ENCODE measurements at regions not wholly inside any gene's neighbourhood (a gene's known extent, or its start where the extent isn't known, plus 50 kb on each side); places are given as distances from the start of the nearest gene placed in this dataset.

GRCh38 chr1:235051521-235051920 lies 77.1 kb downstream of the TOMM20 start:
- no peaks in the 10 kb centered on the region for H3K9me3 ChIP-seq (ENCODE audit: control insufficient read depth, insufficient read depth, low read depth, low read length)
- H3K4me1 ChIP-seq (ENCODE audit: control insufficient read depth, insufficient read depth, low read length), result no peaks in the 10 kb centered on the region
- no peak overlapping the region for H3K4me3 ChIP-seq (ENCODE audit: low read depth, low read length)
- CTCF ChIA-PET, result interaction anchor here (1.4 to 1.5 kb wide), 2 partner anchors 32 to 552 kb away, joined by 3 read pairs; no protein-coding TSS in a partner anchor
- POLR2A ChIA-PET, result interaction anchor here (1.9 kb wide), 1 partner anchor 40 kb away, joined by 4 read pairs; no protein-coding TSS in a partner anchor
- no peak overlapping the region for H3K27ac ChIP-seq (ENCODE audit: extremely low read depth, low read depth, low read length)
- H3K36me3 ChIP-seq (ENCODE audit: control insufficient read depth in 2 of 2, insufficient read depth in 1 of 2, low read length in 2 of 2), result no peaks in the 10 kb centered on the region
- TF ChIP-seq ZBTB48 (tag by site-specific recombination; IDR thresholded peaks at IDR 0.05), result peak; percentile 54; the same call in 1 of the 2 replicates
- TF ChIP-seq ELK4 (IDR thresholded peaks at IDR 0.05; ENCODE audit: borderline replicate concordance, low read depth, low read length), result no peak
- TF ChIP-seq ZNF366 (tag by site-specific recombination; conservative IDR thresholded peaks at IDR 0.05), result 0 out of 2 replicates have a peak, but pooled peaks have one; percentile 7
- peak; percentile 81 for TF ChIP-seq ZNF660 (tag by site-specific recombination; IDR thresholded peaks at IDR 0.05)
- TF ChIP-seq ZNF548 (tag by site-specific recombination; IDR thresholded peaks at IDR 0.05), result no peak
- TF ChIP-seq GLIS1 (tag by site-specific recombination; IDR thresholded peaks at IDR 0.05), result peak; percentile 59

GRCh38 chr1:235050911-235051360 lies 77.7 kb downstream of the TOMM20 start:
- no peak overlapping the region for H3K4me3 ChIP-seq (ENCODE audit: low read depth, low read length)
- H3K4me1 ChIP-seq (ENCODE audit: control insufficient read depth, insufficient read depth, low read length), result no peaks in the 10 kb centered on the region
- CTCF ChIA-PET, result interaction anchor here (0.5 to 1.5 kb wide), 5 partner anchors 8 to 552 kb away, joined by 3 read pairs; no protein-coding TSS in a partner anchor
- H3K27ac ChIP-seq (ENCODE audit: extremely low read depth, low read depth, low read length), result no peak overlapping the region
- H3K36me3 ChIP-seq (ENCODE audit: control insufficient read depth in 2 of 2, insufficient read depth in 1 of 2, low read length in 2 of 2), result no peaks in the 10 kb centered on the region
- no peaks in the 10 kb centered on the region for H3K9me3 ChIP-seq (ENCODE audit: control insufficient read depth, insufficient read depth, low read depth, low read length)
- POLR2A ChIA-PET, result interaction anchor here (0.7 to 1.9 kb wide), 2 partner anchors 39 to 206 kb away, joined by 3 to 4 read pairs; no protein-coding TSS in a partner anchor
- peak; percentile 37; the same call in 1 of the 2 replicates for TF ChIP-seq ZNF335 (tag by site-specific recombination; conservative IDR thresholded peaks at IDR 0.05)
- peak; percentile 67 for TF ChIP-seq SP7 (tag by site-specific recombination; IDR thresholded peaks at IDR 0.05)
- TF ChIP-seq ZEB2 (tag by site-specific recombination; IDR thresholded peaks at IDR 0.05), result no peak
- peak; percentile 76 for TF ChIP-seq OSR2 (tag by site-specific recombination; IDR thresholded peaks at IDR 0.05)
- TF ChIP-seq ZNF175 (tag by site-specific recombination; IDR thresholded peaks at IDR 0.05), result no peak
- no peak for TF ChIP-seq ZNF280C (tag by site-specific recombination; IDR thresholded peaks at IDR 0.05)
- no peak for TF ChIP-seq ZNF341 (tag by site-specific recombination; IDR thresholded peaks at IDR 0.05; ENCODE audit: low read depth)
- TF ChIP-seq ZNF23 (tag by site-specific recombination; IDR thresholded peaks at IDR 0.05; ENCODE audit: borderline replicate concordance), result no peak
- TF ChIP-seq PRDM10 (tag by site-specific recombination; IDR thresholded peaks at IDR 0.05), result peak; percentile 70
- no peak for TF ChIP-seq ZSCAN23 (tag by site-specific recombination; IDR thresholded peaks at IDR 0.05)
- TF ChIP-seq ATF2 (tag by site-specific recombination; IDR thresholded peaks at IDR 0.05; ENCODE audit: low read depth), result peak; percentile 91
- TF ChIP-seq ZNF302 (tag by site-specific recombination; IDR thresholded peaks at IDR 0.05; ENCODE audit: low read depth), result no peak
- no peak for TF ChIP-seq EGR2 (tag by site-specific recombination; IDR thresholded peaks at IDR 0.05; ENCODE audit: low read depth)
- TF ChIP-seq KLF16 (tag by site-specific recombination; IDR thresholded peaks at IDR 0.05), result 0 out of 2 replicates have a peak, but pooled peaks have one; percentile 54
- TF ChIP-seq KLF17 (tag by site-specific recombination; IDR thresholded peaks at IDR 0.05), result peak; percentile 83
- TF ChIP-seq ZNF24 (tag by site-specific recombination; IDR thresholded peaks at IDR 0.05), result peak; percentile 64; the same call in 1 of the 2 replicates
- TF ChIP-seq PATZ1 (tag by site-specific recombination; IDR thresholded peaks at IDR 0.05), result peak; percentile 72
- TF ChIP-seq ZNF366 (tag by site-specific recombination; conservative IDR thresholded peaks at IDR 0.05), result 0 out of 2 replicates have a peak, but pooled peaks have one; percentile 25

Measured in HEK293 (cell line).